ENCODE measurements at regions not wholly inside any gene's neighbourhood (a gene's known extent, or its start where the extent isn't known, plus 50 kb on each side); places are given as distances from the start of the nearest gene placed in this dataset.

DNA sequence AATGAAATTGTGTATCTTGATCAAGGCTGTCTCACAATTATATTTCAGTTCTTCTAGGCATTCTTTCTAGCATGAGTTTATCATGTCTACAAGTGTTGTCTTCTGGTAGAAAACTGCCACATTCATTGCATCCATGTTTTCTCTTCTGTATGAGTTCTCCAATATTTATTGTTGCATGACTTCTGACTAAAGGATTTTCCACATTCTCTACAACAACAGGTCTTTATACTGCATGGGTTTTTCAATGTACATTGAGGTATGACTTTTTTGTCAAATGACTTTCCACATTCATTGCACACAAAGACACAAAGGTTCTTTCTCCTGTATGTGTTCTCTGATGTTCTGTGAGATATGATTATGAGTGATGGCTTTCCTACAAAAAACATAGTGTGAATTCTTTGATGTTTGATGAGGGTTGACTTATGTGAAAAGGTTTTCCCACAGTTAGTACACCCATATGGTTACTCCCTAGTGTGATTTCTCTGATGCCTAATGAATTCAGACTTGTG lies 890.6 kb upstream of the CNTN5 start:
- no peak for ATAC-seq
- POLR2A ChIA-PET (ENCODE audit: unreplicated experiment), result no interaction called here
- CTCF ChIA-PET, result no interaction called here
- no peaks in the 10 kb centered on the region for H3K9me2 ChIP-seq (replicated peaks; ENCODE audit: low read length)
- no peaks in the 10 kb centered on the region for H3K36me3 ChIP-seq (ENCODE audit: low read depth, low read length)
- DNase-seq, result no peak
- no peak overlapping the region for H3K4me2 ChIP-seq (ENCODE audit: low read length)
- H3K4me1 ChIP-seq (ENCODE audit: insufficient read depth, low read length), result no peaks in the 10 kb centered on the region
- H3K9me3 ChIP-seq (ENCODE audit: low read length), result peaks cover 46% of the 10 kb centered on the region
- no peak overlapping the region for H3K9ac ChIP-seq (ENCODE audit: low read length)
- H3K79me2 ChIP-seq (ENCODE audit: low read length), result no peaks in the 10 kb centered on the region
- no peak overlapping the region for H2AFZ ChIP-seq (ENCODE audit: low read length)
- no peak overlapping the region for H3K27ac ChIP-seq (ENCODE audit: low read length)
- BruUV-seq (replicated peaks), result no TSS peak
- intact Hi-C loops (cut with micrococcal nuclease), result no loop called here
- no peaks in the 10 kb centered on the region for H3F3A ChIP-seq (ENCODE audit: low read length, unreplicated experiment)
- no peak overlapping the region for H3K4me3 ChIP-seq (ENCODE audit: low read length)
- no peaks in the 10 kb centered on the region for H4K20me1 ChIP-seq (ENCODE audit: low read length)
- H3K27me3 ChIP-seq (ENCODE audit: low read length), result no peaks in the 10 kb centered on the region
- no peak for TF ChIP-seq EZH2phosphoT487 (IDR thresholded peaks at IDR 0.05; ENCODE audit: borderline replicate concordance, low read length)
- no peak for TF ChIP-seq CTCF (conservative IDR thresholded peaks at IDR 0.05; ENCODE audit: low read depth, low read length)
- no peak for TF ChIP-seq EZH2 (IDR thresholded peaks at IDR 0.05; ENCODE audit: low read length, unreplicated experiment)

DNA sequence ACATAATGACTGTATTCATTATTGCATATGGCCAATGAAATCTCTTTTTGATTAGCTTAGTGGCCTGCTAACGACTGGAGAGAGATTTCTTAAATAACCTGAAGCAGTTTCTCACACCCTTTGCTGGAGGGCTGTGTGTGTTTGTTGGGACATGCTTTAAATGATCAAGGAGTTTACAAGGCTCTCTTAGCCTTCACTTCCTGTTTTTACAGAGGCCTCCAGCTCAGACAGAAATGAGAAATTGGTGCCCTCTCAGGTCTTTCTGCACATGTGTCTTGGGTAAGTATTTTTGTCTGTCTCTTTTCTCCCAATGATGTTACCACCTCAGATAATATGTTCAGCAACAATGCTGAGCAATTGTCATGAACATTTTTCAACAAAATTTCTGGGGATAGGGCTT lies 884.4 kb upstream of the CNTN5 start:
- no peak overlapping the region for H3K9ac ChIP-seq (ENCODE audit: low read length)
- no peaks in the 10 kb centered on the region for H4K20me1 ChIP-seq (ENCODE audit: low read length)
- no TSS peak for BruUV-seq (replicated peaks)
- ATAC-seq (no peak), DNase-seq (no peak)
- H3K27ac ChIP-seq (ENCODE audit: low read length), result no peak overlapping the region
- POLR2A ChIA-PET (ENCODE audit: unreplicated experiment), result no interaction called here
- H2AFZ ChIP-seq (ENCODE audit: low read length), result no peak overlapping the region
- H3F3A ChIP-seq (ENCODE audit: low read length, unreplicated experiment), result no peaks in the 10 kb centered on the region
- no peak overlapping the region for H3K4me2 ChIP-seq (ENCODE audit: low read length)
- H3K27me3 ChIP-seq (ENCODE audit: low read length), result no peaks in the 10 kb centered on the region
- H3K4me1 ChIP-seq (ENCODE audit: insufficient read depth, low read length), result no peaks in the 10 kb centered on the region
- H3K79me2 ChIP-seq (ENCODE audit: low read length), result no peaks in the 10 kb centered on the region
- intact Hi-C loops (cut with micrococcal nuclease), result no loop called here
- peaks cover 18% of the 10 kb centered on the region for H3K9me3 ChIP-seq (ENCODE audit: low read length)
- H3K4me3 ChIP-seq (ENCODE audit: low read length), result no peak overlapping the region
- H3K9me2 ChIP-seq (replicated peaks; ENCODE audit: low read length), result no peaks in the 10 kb centered on the region
- TF ChIP-seq EZH2phosphoT487 (IDR thresholded peaks at IDR 0.05; ENCODE audit: borderline replicate concordance, low read length) (no peak), EZH2 (IDR thresholded peaks at IDR 0.05; ENCODE audit: low read length, unreplicated experiment) (no peak), CTCF (conservative IDR thresholded peaks at IDR 0.05; ENCODE audit: low read depth, low read length) (no peak)
- CTCF ChIA-PET, result no interaction called here
- H3K36me3 ChIP-seq (ENCODE audit: low read depth, low read length), result no peaks in the 10 kb centered on the region

DNA sequence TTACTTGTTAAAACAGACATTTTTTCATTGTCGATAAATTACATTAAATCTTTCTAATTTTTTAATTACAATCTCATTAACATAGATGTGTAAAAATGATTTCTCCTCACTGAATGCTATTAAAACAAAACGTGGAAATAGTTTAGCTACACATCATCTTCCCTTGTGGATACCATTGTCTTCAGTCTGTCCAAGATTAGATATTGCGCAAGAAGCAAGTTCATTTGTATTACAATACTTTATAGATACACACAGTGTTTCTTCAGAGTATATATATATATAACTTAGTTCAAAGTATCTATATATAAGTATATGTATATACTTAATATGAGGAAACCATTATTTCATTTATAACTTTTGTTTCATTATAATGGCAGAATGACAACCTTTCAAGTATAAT lies 883.3 kb upstream of the CNTN5 start:
- Histone ChIP-seq H3K27ac (ENCODE audit: low read length) (no peak overlapping the region), H3K36me3 (ENCODE audit: low read depth, low read length) (no peaks in the 10 kb centered on the region), H3K9ac (ENCODE audit: low read length) (no peak overlapping the region), H3K4me1 (ENCODE audit: insufficient read depth, low read length) (no peaks in the 10 kb centered on the region), H3F3A (ENCODE audit: low read length, unreplicated experiment) (no peaks in the 10 kb centered on the region), H3K27me3 (ENCODE audit: low read length) (no peaks in the 10 kb centered on the region), H2AFZ (ENCODE audit: low read length) (no peak overlapping the region), H3K9me3 (ENCODE audit: low read length) (peaks cover 9% of the 10 kb centered on the region; the same call in 1 of the 2 replicates), H3K79me2 (ENCODE audit: low read length) (no peaks in the 10 kb centered on the region), H3K9me2 (replicated peaks; ENCODE audit: low read length) (no peaks in the 10 kb centered on the region), H3K4me2 (ENCODE audit: low read length) (no peak overlapping the region), H4K20me1 (ENCODE audit: low read length) (no peaks in the 10 kb centered on the region), H3K4me3 (ENCODE audit: low read length) (no peak overlapping the region)
- DNase-seq (no peak), ATAC-seq (no peak)
- BruUV-seq (replicated peaks), result no TSS peak
- POLR2A ChIA-PET (ENCODE audit: unreplicated experiment), result no interaction called here
- intact Hi-C loops (cut with micrococcal nuclease), result no loop called here
- CTCF ChIA-PET, result no interaction called here
- TF ChIP-seq CTCF (conservative IDR thresholded peaks at IDR 0.05; ENCODE audit: low read depth, low read length) (no peak), EZH2phosphoT487 (IDR thresholded peaks at IDR 0.05; ENCODE audit: borderline replicate concordance, low read length) (no peak), EZH2 (IDR thresholded peaks at IDR 0.05; ENCODE audit: low read length, unreplicated experiment) (no peak)
